IMR-90 (cell line): ENCODE measurements at regions not wholly inside any gene's neighbourhood (a gene's known extent, or its start where the extent isn't known, plus 50 kb on each side); places are given as distances from the start of the nearest gene placed in this dataset.

Source experiments
- BHLHE40 ChIP-seq: fragments of 150-350 bp; IDR thresholded peaks from 2 replicates; pipeline ENCODE4 v1.6.1; 2016; ENCODE audit warnings: mild to moderate bottlenecking, low read depth, low read length
- CEBPB ChIP-seq: IDR thresholded peaks from 2 replicates; pipeline ENCODE4 v1.6.1; 2012; ENCODE audit warnings: low read depth, low read length, improper control_type of control experiment
- CTCF ChIP-seq: conservative IDR thresholded peaks from 2 replicates; pipeline ENCODE4 v1.5.1; 2012; ENCODE audit warnings: mild to moderate bottlenecking, low read depth, low read length, improper control_type of control experiment
- MAFK ChIP-seq: IDR thresholded peaks from 2 replicates; pipeline ENCODE4 v1.6.1; 2012; ENCODE audit warnings: low read depth, low read length, improper control_type of control experiment
- MAZ ChIP-seq: IDR thresholded peaks from 2 replicates; pipeline ENCODE4 v1.6.1; 2012; ENCODE audit warnings: low read depth, mild to moderate bottlenecking, low read length, improper control_type of control experiment, moderate library complexity, borderline replicate concordance
- MXI1 ChIP-seq: IDR thresholded peaks from 2 replicates; pipeline ENCODE4 v1.6.1; 2012; ENCODE audit warnings: low read depth, mild to moderate bottlenecking, low read length, moderate library complexity, borderline replicate concordance
- NFE2L2 ChIP-seq: fragments of 150-350 bp; IDR thresholded peaks from 2 replicates; pipeline ENCODE4 v1.6.1; 2016; ENCODE audit warnings: low read depth, mild to moderate bottlenecking, low read length
- POLR2A ChIP-seq: IDR thresholded peaks from 2 replicates; pipeline ENCODE4 v1.6.1; 2012; ENCODE audit warnings: mild to moderate bottlenecking, low read depth, low read length
- RAD21 ChIP-seq: IDR thresholded peaks from 2 replicates; pipeline ENCODE4 v1.6.1; 2012; ENCODE audit warnings: low read length, improper control_type of control experiment
- RCOR1 ChIP-seq: IDR thresholded peaks from 2 replicates; pipeline ENCODE4 v1.6.1; 2012; ENCODE audit warnings: mild to moderate bottlenecking, low read length, improper control_type of control experiment; ENCODE audit not compliant: insufficient replicate concordance
- RFX5 ChIP-seq: IDR thresholded peaks from 2 replicates; pipeline ENCODE4 v1.8.0; 2012; ENCODE audit warnings: low read depth, mild to moderate bottlenecking, low read length, moderate library complexity
- SMC3 ChIP-seq: fragments of 150-350 bp; IDR thresholded peaks from 2 replicates; pipeline ENCODE4 v1.6.1; 2016; ENCODE audit warnings: low read depth, mild to moderate bottlenecking, antibody characterized with exemption, low read length, moderate library complexity
- USF2 ChIP-seq: fragments of 150-350 bp; IDR thresholded peaks from 2 replicates; pipeline ENCODE4 v1.6.1; 2017; ENCODE audit warnings: mild to moderate bottlenecking, antibody characterized with exemption, low read length, low read depth

GRCh38 chr2:188881434-188881833, 92.7 kb upstream of the COL3A1 start:
- TF ChIP-seq CTCF (no peak), POLR2A (no peak), SMC3 (no peak), RFX5 (no peak), CEBPB (no peak), MAZ (no peak), USF2 (no peak), RAD21 (no peak), MAFK (0 out of 2 replicates have a peak, but pooled peaks have one; percentile 25), RCOR1 (no peak), NFE2L2 (no peak), BHLHE40 (no peak), MXI1 (no peak)
